PFSK-1 (cell line): ENCODE measurements at regions not wholly inside any gene's neighbourhood (a gene's known extent, or its start where the extent isn't known, plus 50 kb on each side); places are given as distances from the start of the nearest gene placed in this dataset.

ENCODE experiments used
- FOXP2 ChIP-seq: optimal IDR thresholded peaks from 2 replicates; pipeline ENCODE3; 2011; ENCODE audit warnings: borderline replicate concordance, control low read depth, inconsistent platforms; ENCODE audit not compliant: insufficient read depth; ENCODE audit errors: extremely low read length, extremely low read depth
- POLR2AphosphoS5 ChIP-seq: IDR thresholded peaks from 2 replicates; pipeline ENCODE4 v1.6.1; 2012; ENCODE audit warnings: low read depth, mild to moderate bottlenecking, control low read depth, low read length, moderate library complexity
- SIN3A ChIP-seq: IDR thresholded peaks from 2 replicates; pipeline ENCODE4 v1.6.1; 2012; ENCODE audit warnings: mild to moderate bottlenecking, low read length, moderate library complexity, borderline replicate concordance; ENCODE audit not compliant: insufficient read depth
- TAF1 ChIP-seq: IDR thresholded peaks from 2 replicates; pipeline ENCODE4 v1.6.1; 2012; ENCODE audit warnings: low read length, control low read depth, borderline replicate concordance; ENCODE audit not compliant: insufficient read depth
- TF ChIP-seq, protein P1 (sequence below), 2 experiments: IDR thresholded peaks; 2 replicates each; pipeline versions ENCODE4 v1.6.1 to v1.8.0; 2011 to 2012; ENCODE audit warnings: low read depth in 2 of 2, low read length in 2 of 2, control low read depth in 1 of 2, inconsistent platforms in 1 of 2, mild to moderate bottlenecking in 1 of 2, moderate library complexity in 1 of 2; ENCODE audit not compliant: insufficient read depth in 1 of 2

DNA sequence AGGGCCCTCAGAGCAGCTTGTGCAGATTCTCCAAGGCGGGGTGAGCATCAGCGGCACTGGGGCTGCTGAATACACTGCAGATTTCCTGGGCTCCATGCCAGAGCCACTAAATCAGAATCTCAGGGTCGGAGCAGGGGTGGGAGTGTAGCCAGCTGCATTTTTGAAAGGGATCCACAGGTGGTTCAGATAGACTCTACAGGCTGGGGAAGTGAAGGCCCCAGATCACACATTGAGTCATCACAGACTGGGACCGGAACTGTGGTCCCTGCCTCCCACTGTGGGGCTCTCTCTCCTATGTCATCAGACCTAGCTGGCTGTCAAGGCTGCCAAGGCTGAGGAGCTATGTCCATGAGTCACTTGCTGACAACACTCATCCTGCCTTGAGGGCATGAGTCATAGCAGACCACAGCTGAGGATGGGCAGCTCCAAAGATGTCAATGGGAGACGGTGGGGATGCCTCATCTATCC, 162.3 kb upstream of the MAMLD1 start:
- TF ChIP-seq, protein P1, sequence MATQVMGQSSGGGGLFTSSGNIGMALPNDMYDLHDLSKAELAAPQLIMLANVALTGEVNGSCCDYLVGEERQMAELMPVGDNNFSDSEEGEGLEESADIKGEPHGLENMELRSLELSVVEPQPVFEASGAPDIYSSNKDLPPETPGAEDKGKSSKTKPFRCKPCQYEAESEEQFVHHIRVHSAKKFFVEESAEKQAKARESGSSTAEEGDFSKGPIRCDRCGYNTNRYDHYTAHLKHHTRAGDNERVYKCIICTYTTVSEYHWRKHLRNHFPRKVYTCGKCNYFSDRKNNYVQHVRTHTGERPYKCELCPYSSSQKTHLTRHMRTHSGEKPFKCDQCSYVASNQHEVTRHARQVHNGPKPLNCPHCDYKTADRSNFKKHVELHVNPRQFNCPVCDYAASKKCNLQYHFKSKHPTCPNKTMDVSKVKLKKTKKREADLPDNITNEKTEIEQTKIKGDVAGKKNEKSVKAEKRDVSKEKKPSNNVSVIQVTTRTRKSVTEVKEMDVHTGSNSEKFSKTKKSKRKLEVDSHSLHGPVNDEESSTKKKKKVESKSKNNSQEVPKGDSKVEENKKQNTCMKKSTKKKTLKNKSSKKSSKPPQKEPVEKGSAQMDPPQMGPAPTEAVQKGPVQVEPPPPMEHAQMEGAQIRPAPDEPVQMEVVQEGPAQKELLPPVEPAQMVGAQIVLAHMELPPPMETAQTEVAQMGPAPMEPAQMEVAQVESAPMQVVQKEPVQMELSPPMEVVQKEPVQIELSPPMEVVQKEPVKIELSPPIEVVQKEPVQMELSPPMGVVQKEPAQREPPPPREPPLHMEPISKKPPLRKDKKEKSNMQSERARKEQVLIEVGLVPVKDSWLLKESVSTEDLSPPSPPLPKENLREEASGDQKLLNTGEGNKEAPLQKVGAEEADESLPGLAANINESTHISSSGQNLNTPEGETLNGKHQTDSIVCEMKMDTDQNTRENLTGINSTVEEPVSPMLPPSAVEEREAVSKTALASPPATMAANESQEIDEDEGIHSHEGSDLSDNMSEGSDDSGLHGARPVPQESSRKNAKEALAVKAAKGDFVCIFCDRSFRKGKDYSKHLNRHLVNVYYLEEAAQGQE (IDR thresholded peaks at IDR 0.05; ENCODE audit: insufficient read depth in 1 of 2, low read depth in 2 of 2, low read length in 2 of 2): peak in 1 of 2 experiments; percentile 42; a peak in 1 of 4 replicates
- TF ChIP-seq FOXP2 (no peak), SIN3A (no peak), POLR2AphosphoS5 (peak; percentile 44; the same call in 1 of the 2 replicates), TAF1 (peak; percentile 19; the same call in 1 of the 2 replicates)

DNA sequence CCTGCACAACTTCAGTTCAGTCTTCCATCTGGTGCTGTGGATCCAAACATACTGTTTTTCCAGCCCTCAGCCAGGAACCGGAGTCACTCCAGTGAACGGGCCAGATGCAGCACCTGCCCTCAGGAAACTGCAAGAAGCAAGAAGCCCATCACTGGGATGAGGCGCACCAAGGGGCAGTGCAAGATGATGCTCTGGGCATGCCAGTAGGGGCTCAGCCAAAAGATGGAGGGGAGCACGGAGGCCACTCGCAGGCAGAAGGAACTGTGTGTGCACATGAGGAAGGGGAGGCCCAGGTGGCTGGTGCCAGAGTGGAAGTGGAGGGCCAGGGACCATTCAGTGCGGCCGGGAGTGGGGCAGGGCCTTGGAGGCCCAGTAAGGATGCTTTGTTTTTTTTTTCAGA, 161.7 kb upstream of the MAMLD1 start:
- no peak for TF ChIP-seq FOXP2

DNA sequence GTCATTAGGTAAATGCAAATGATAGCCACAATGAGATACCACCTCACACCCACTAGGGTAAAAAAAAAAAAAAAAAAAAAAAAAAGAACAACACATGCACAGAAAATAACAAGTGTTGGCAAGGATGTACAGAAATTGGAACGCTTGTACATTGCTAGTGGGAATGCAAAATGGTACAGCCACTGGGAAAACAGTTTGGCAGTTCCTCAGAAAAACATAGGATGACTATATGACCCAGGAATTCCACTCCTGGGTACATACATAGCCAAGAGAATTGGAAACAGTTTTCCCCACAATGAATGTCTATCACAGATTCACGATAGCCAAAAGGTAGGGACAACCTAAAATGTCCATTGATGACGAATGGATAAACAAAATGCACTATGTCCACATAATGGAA, 161.3 kb upstream of the MAMLD1 start:
- TF ChIP-seq, protein P1 (IDR thresholded peaks at IDR 0.05; ENCODE audit: insufficient read depth in 1 of 2, low read depth in 2 of 2, low read length in 2 of 2): no peak
- TF ChIP-seq TAF1: no peak

DNA sequence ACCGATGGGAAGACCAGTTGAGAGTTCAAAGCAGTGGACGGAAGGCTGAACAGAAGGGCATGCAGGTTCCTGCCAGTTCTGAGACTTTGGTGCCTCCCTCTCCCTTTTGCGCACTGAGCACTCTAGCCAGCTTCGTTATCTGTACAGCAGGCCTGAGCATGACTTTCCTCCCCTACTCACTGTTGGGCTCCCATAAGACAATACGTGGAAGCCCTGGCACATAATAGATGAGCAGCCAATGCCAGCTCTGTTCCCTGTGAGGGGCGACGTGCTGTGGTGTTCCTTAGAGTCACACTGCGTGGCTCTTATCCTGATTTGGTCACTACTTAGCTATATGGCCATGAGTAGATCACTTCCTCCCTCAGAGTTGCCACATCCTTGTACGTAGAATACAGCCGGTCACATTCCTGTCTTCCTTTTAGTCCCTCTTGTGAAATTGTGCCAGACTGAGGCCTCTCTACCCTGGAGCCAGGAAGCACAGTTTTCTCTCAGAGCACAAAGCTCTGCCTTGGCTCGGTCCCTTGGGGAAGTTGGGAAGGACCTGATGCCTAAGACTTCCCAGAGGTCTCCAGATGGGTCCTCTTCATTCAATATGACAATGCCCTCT, 160.4 kb upstream of the MAMLD1 start:
- TF ChIP-seq FOXP2: no peak
- TF ChIP-seq, protein P1 (IDR thresholded peaks at IDR 0.05; ENCODE audit: insufficient read depth in 1 of 2, low read depth in 2 of 2, low read length in 2 of 2): no peak
- no peak for TF ChIP-seq POLR2AphosphoS5

DNA sequence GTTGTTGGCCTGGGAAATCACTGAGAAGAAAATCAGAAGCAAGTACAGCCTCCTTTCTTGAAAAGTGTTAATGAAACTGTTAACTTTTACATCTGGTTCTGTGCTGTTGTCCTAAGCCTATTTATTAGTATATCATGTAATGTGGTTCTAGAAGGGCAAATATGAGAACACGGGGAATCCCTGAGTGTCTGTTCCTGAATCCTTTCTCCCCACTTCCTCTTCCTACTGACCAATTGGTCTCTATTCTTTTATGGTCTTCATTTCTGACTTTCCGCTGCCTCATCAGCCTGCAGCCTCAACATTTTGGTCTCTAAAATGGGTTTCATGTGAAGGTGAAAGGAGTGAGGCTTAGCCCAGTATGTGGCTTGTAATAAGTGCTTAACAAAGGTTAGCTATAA, 159.9 kb upstream of the MAMLD1 start:
- TF ChIP-seq TAF1 (no peak), SIN3A (no peak), POLR2AphosphoS5 (no peak), FOXP2 (no peak)
- TF ChIP-seq, protein P1 (IDR thresholded peaks at IDR 0.05; ENCODE audit: insufficient read depth in 1 of 2, low read depth in 2 of 2, low read length in 2 of 2): no peak

DNA sequence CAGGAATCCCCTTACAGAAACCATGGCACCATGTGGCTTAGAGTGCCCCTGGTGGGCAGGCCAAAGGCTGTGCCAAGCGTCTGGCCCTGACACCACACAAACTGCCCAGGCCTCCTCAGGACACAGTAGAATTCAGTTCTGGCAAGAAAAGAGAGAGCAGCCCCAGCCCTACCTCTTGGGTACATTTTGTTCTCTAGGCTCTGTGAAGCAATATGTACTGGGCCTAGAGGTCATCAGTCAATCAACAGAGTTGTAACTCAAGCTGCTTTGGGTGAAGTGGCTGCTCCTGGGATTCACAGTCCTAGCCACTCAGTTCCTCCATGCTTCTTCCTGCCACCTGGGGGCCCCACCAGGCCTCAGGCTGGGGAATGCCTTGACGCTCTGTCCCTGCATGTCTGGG, 158.1 kb upstream of the MAMLD1 start:
- TF ChIP-seq TAF1: no peak
- TF ChIP-seq FOXP2: no peak
- TF ChIP-seq POLR2AphosphoS5: no peak
- TF ChIP-seq, protein P1 (IDR thresholded peaks at IDR 0.05; ENCODE audit: insufficient read depth in 1 of 2, low read depth in 2 of 2, low read length in 2 of 2): no peak
- TF ChIP-seq SIN3A: no peak
